ENCODE measurements at regions not wholly inside any gene's neighbourhood (a gene's known extent, or its start where the extent isn't known, plus 50 kb on each side); places are given as distances from the start of the nearest gene placed in this dataset.

DNA sequence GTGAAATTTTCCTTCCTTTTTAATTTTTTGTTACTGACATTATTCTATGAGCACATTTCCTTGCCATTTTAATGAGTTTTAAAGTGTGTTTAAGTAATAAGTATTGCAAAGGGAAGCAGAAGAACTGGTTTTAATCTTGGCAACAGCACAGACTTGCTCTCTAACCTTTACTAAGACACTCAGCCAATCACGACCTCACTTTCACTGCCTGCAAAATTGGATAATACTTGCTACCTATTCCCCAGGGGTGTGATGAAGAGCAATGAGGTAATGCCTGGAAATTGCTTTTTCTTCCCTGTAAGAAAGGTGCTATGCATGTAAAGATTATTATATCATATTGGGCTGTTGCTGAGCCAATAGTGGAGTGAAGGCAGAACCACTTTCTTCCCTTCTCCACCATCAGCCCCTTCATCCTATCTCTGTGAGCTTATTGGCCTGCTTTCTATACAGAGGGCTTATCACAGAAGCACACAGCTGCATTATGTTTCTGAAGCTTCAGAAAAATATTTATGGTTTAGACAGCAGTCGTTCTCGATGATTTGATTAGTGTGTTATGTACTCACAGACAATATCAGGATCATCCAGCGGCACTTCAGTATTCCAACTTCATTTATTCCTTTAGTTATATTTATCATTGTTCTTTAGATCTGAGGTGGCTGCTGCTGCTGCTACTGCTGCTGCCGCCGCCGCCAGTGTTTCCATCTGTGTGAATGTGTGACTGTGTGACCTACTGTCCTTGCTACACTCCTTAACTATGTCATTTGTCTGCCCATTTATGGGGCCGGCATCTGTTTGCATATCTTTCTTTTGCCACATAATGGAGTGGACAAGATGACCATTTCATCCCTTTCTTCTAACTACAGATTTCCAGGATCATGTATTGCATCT, 255.1 kb downstream of the C4orf33 start:
- no peaks in the 10 kb centered on the region for H3K4me1 ChIP-seq (ENCODE audit: control insufficient read depth in 2 of 2, insufficient read depth in 2 of 2, low read length in 2 of 2)
- no peak for DNase-seq
- H3K9ac ChIP-seq (ENCODE audit: low read length) = no peak overlapping the region
- Mint-ChIP-seq H3K27ac (no peak overlapping the region), H3K27me3 (peaks cover 3% of the 10 kb centered on the region), H3K4me1 (no peaks in the 10 kb centered on the region), H3K9me3 (ENCODE audit: insufficient read depth) (no peaks in the 10 kb centered on the region), H3K4me3 (no peak overlapping the region)
- POLR2A ChIA-PET = no interaction called here
- 100% methylated on average over 1 of the region's 8 CpGs for WGBS (ENCODE audit: insufficient coverage)
- peaks cover 0 to 5% (median 0%) of the 10 kb centered on the region in 4 experiments for H3K27me3 ChIP-seq (replicated peaks in 1 of 4; ENCODE audit: control extremely low read depth in 1 of 4, control insufficient read depth in 3 of 4, insufficient read depth in 4 of 4, low read length in 3 of 4)
- no peaks in the 10 kb centered on the region for H3K79me2 ChIP-seq (ENCODE audit: control insufficient read depth, insufficient read depth, low read length)
- H3K4me3 ChIP-seq (ENCODE audit: control extremely low read depth in 1 of 5, extremely low read depth in 1 of 5, insufficient read depth in 1 of 5, low read depth in 2 of 5, low read length in 4 of 5) = no peak overlapping the region
- no peaks in the 10 kb centered on the region for H3K36me3 ChIP-seq (replicated peaks in 1 of 2; ENCODE audit: control extremely low read depth in 1 of 2, control insufficient read depth in 1 of 2, extremely low read depth in 1 of 2, insufficient read depth in 2 of 2, low read length in 1 of 2)
- intact Hi-C loops (cut with micrococcal nuclease) = no loop called here
- H4K20me1 ChIP-seq (ENCODE audit: control insufficient read depth, insufficient read depth, low read length, poor library complexity, severe bottlenecking) = no peaks in the 10 kb centered on the region
- CTCF ChIA-PET = no interaction called here
- no peaks in the 10 kb centered on the region for H3K9me3 ChIP-seq (ENCODE audit: control extremely low read depth in 1 of 3, control insufficient read depth in 2 of 3, insufficient read depth in 1 of 3, low read length in 2 of 3)
- no peak overlapping the region for H3K4me2 ChIP-seq (replicated peaks; ENCODE audit: low read depth, low read length, poor library complexity, severe bottlenecking)
- no peak for ATAC-seq (ENCODE audit: low read depth)
- no peak overlapping the region for H2AFZ ChIP-seq (ENCODE audit: insufficient read depth, low read depth, low read length, poor library complexity, severe bottlenecking)
- no peak overlapping the region for H3K27ac ChIP-seq (ENCODE audit: low read length in 2 of 2)
- TF ChIP-seq, protein P1, sequence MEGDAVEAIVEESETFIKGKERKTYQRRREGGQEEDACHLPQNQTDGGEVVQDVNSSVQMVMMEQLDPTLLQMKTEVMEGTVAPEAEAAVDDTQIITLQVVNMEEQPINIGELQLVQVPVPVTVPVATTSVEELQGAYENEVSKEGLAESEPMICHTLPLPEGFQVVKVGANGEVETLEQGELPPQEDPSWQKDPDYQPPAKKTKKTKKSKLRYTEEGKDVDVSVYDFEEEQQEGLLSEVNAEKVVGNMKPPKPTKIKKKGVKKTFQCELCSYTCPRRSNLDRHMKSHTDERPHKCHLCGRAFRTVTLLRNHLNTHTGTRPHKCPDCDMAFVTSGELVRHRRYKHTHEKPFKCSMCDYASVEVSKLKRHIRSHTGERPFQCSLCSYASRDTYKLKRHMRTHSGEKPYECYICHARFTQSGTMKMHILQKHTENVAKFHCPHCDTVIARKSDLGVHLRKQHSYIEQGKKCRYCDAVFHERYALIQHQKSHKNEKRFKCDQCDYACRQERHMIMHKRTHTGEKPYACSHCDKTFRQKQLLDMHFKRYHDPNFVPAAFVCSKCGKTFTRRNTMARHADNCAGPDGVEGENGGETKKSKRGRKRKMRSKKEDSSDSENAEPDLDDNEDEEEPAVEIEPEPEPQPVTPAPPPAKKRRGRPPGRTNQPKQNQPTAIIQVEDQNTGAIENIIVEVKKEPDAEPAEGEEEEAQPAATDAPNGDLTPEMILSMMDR (IDR thresholded peaks at IDR 0.05) = no peak
- TF ChIP-seq EZH2 (IDR thresholded peaks at IDR 0.05; ENCODE audit: borderline replicate concordance, insufficient read depth, low read depth, low read length, poor library complexity, severe bottlenecking) = no peak

DNA sequence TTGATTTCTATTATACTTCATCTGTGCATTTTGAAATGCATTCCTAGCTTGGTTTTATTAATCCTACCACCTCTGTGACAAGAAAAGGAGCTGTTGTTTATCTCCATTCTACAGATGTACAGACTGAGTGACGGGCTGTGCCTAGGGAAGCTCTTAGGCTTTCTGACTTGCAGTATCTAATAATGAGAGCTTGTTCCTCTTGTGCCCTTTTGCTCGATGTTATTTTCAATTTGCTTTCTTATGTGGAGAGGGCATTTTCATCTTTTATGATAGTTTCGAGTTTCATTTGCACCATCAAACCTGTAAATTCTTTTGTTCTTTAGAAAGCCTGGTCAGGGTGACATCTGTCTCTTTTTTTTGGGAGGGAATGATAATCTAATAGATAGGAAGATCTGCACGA, 256.5 kb downstream of the C4orf33 start:
- Histone ChIP-seq H3K9ac (ENCODE audit: low read length) (no peak overlapping the region), H3K36me3 (replicated peaks in 1 of 2; ENCODE audit: control extremely low read depth in 1 of 2, control insufficient read depth in 1 of 2, extremely low read depth in 1 of 2, insufficient read depth in 2 of 2, low read length in 1 of 2) (no peaks in the 10 kb centered on the region), H3K4me2 (replicated peaks; ENCODE audit: low read depth, low read length, poor library complexity, severe bottlenecking) (no peak overlapping the region), H3K9me3 (ENCODE audit: control extremely low read depth in 1 of 3, control insufficient read depth in 2 of 3, insufficient read depth in 1 of 3, low read length in 2 of 3) (no peaks in the 10 kb centered on the region), H3K27ac (ENCODE audit: low read length in 2 of 2) (no peak overlapping the region), H2AFZ (ENCODE audit: insufficient read depth, low read depth, low read length, poor library complexity, severe bottlenecking) (no peak overlapping the region), H3K27me3 (replicated peaks in 1 of 4; ENCODE audit: control extremely low read depth in 1 of 4, control insufficient read depth in 3 of 4, insufficient read depth in 4 of 4, low read length in 3 of 4) (peaks cover 0 to 5% (median 0%) of the 10 kb centered on the region in 4 experiments), H3K79me2 (ENCODE audit: control insufficient read depth, insufficient read depth, low read length) (no peaks in the 10 kb centered on the region), H4K20me1 (ENCODE audit: control insufficient read depth, insufficient read depth, low read length, poor library complexity, severe bottlenecking) (no peaks in the 10 kb centered on the region), H3K4me3 (ENCODE audit: control extremely low read depth in 1 of 5, extremely low read depth in 1 of 5, insufficient read depth in 1 of 5, low read depth in 2 of 5, low read length in 4 of 5) (no peak overlapping the region), H3K4me1 (ENCODE audit: control insufficient read depth in 2 of 2, insufficient read depth in 2 of 2, low read length in 2 of 2) (no peaks in the 10 kb centered on the region)
- no peak for TF ChIP-seq EZH2 (IDR thresholded peaks at IDR 0.05; ENCODE audit: borderline replicate concordance, insufficient read depth, low read depth, low read length, poor library complexity, severe bottlenecking)
- H3K4me3 Mint-ChIP-seq = no peak overlapping the region
- H3K27me3 Mint-ChIP-seq = peaks cover 4% of the 10 kb centered on the region
- no peaks in the 10 kb centered on the region for H3K9me3 Mint-ChIP-seq (ENCODE audit: insufficient read depth)
- WGBS (ENCODE audit: insufficient coverage) = 61% methylated on average over 2 of the region's 4 CpGs
- ATAC-seq (ENCODE audit: low read depth) (no peak), DNase-seq (no peak)
- POLR2A ChIA-PET = no interaction called here
- H3K4me1 Mint-ChIP-seq = no peaks in the 10 kb centered on the region
- CTCF ChIA-PET = interaction anchor here (1.0 to 2.5 kb wide), 2 partner anchors 9 to 10 kb away, joined by 3 to 23 read pairs; no protein-coding TSS in a partner anchor
- H3K27ac Mint-ChIP-seq = no peak overlapping the region
- intact Hi-C loops (cut with micrococcal nuclease) = no loop called here

Data from B cell (primary cell).